ENCODE measurements at regions not wholly inside any gene's neighbourhood (a gene's known extent, or its start where the extent isn't known, plus 50 kb on each side); places are given as distances from the start of the nearest gene placed in this dataset.

GRCh38 chr10:6997509-6997908 is 413.3 kb downstream of the SFMBT2 start:
- TF ChIP-seq ZNF384 (IDR thresholded peaks at IDR 0.05), result no peak
- no peak for TF ChIP-seq FOXA1 (IDR thresholded peaks at IDR 0.05)
- no peak for TF ChIP-seq ARNT (IDR thresholded peaks at IDR 0.05)
- TF ChIP-seq SP1 (IDR thresholded peaks at IDR 0.05), result no peak
- TF ChIP-seq CTBP1 (IDR thresholded peaks at IDR 0.05; ENCODE audit: borderline replicate concordance), result no peak
- no peak for TF ChIP-seq ELF4 (IDR thresholded peaks at IDR 0.05)

Measured in HEK293T (cell line).